ENCODE measurements at regions not wholly inside any gene's neighbourhood (a gene's known extent, or its start where the extent isn't known, plus 50 kb on each side); places are given as distances from the start of the nearest gene placed in this dataset.

GRCh38 chr13:112132142-112132541, 65.2 kb downstream of the SOX1 start:
- no peak for DNase-seq (ENCODE audit: low spot score)
- no peak for TF ChIP-seq CTCF (IDR thresholded peaks at IDR 0.05; ENCODE audit: borderline replicate concordance, control extremely low read depth, extremely low read depth, insufficient read depth, missing control alignments)
- in situ Hi-C loops (cut with MboI; ENCODE audit: low sequenced_read_pairs, unreplicated experiment): no loop called here

DNA sequence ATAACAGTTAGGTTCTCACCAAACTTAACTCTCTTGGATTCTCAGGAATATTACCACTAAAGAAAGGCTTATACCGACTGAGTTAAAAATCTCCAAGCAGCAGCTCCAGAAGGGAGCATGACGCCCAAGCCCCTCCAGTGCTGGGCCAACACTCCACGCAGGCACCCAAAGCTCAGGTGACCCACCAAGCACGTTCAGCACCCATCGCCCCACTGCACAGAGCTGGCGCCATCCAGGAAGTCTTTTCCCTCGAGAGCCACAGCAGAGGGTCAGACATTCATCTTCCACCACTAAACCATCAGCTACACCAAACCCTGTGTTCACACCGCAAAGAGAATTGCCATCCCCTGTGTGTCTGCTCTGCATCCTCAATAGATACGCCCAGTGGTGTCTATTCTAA, 65.7 kb downstream of the SOX1 start:
- TF ChIP-seq CTCF (IDR thresholded peaks at IDR 0.05; ENCODE audit: borderline replicate concordance, control extremely low read depth, extremely low read depth, insufficient read depth, missing control alignments): no peak
- DNase-seq (ENCODE audit: low spot score): no peak
- in situ Hi-C loops (cut with MboI; ENCODE audit: low sequenced_read_pairs, unreplicated experiment): no loop called here

DNA sequence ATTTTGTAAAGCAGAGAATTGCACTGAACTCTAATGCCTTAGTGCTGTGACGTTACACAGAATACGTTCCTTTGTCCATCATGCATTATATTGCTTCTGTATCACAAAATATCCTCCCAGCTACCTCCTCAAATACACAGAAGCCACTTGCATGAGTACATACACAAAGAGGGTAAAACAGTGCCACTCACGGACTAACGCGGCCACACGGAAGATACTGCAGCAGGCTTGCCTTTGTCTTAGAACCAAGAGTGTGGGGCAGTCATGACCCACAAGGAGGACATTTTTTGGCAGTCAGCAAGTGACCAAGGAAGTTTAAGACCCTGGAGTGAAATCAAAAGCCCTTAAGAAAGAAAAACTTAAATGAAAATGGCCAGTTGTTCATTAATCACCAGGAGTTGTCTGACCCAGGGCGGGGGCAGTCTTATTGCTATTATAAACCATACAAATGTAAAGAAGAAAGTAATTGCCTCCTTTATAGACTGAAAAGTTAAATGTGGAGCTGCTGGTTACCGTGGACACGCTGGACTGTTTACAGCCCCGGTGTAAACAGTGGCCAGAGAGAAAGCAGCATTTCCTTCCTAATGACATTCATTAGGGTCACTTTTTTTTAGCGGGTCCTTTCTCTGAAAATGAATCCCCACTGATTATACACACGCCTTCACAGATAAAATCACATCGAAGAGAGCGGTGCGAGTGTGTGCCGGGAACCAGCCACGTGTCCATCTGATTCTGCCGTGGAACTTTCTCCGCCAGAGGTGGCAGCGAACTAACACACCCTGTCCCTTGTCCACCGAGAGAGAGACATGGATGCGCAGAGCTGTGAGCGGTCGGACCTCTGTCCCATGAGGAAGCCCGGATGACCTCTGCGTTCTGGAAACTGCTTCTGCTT, 66.8 kb downstream of the SOX1 start:
- DNase-seq (ENCODE audit: low spot score): no peak
- in situ Hi-C loops (cut with MboI; ENCODE audit: low sequenced_read_pairs, unreplicated experiment): no loop called here
- TF ChIP-seq CTCF (IDR thresholded peaks at IDR 0.05; ENCODE audit: borderline replicate concordance, control extremely low read depth, extremely low read depth, insufficient read depth, missing control alignments): no peak

DNA sequence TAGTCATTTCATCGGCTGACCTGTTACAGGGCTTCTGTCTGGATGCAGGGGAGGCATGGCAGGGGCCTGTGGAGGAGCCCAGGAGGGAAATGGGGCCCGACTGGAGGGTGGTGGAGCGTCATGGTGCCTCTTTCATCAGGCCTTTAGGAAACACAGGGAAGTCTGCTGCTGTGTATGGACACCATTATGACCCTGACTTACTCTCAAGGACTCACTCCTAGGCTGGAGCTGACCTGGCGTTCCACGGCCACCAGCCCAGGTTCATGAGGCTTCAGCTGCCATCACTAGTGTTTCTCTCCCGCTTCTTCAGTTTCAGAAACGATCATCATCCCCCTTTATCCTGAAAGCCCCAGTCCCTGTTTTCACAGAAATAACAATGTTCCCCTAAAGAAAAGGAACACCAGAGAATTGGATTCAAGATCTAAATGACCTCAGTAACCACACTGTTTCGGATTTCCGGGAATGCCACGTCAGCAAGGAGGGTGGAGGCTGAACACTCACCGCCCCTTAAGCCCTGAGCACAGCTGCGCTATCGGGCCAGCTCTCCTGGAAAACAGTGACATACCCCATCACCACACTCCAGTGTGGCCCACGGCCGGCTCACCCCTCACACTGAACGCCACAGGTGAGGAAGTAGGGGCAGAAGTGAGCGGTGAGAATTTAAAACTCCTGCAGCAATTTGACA, 67.6 kb downstream of the SOX1 start:
- TF ChIP-seq CTCF (IDR thresholded peaks at IDR 0.05; ENCODE audit: borderline replicate concordance, control extremely low read depth, extremely low read depth, insufficient read depth, missing control alignments): no peak
- no peak for DNase-seq (ENCODE audit: low spot score)
- in situ Hi-C loops (cut with MboI; ENCODE audit: low sequenced_read_pairs, unreplicated experiment): no loop called here

DNA sequence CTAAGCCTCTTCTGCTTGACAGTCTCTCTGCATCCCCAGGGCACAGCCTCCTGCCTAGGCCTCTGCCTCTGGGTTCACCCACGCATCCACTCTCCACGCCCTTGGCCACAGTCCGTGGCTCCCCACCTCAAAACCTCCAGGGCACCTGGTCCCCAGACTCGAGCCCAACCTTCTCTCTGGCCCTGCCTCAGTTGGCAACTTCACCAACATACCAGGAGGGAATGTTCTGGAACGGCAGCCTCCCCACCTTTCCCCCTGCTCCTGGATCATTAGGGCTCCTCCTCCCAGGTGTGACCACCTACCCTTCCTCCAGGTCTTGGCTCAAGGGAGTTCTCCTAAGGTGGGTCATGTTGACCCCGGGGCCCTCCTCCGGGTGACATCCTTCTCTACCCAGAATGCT, 69.1 kb downstream of the SOX1 start:
- DNase-seq (ENCODE audit: low spot score): no peak
- no peak for TF ChIP-seq CTCF (IDR thresholded peaks at IDR 0.05; ENCODE audit: borderline replicate concordance, control extremely low read depth, extremely low read depth, insufficient read depth, missing control alignments)
- in situ Hi-C loops (cut with MboI; ENCODE audit: low sequenced_read_pairs, unreplicated experiment): no loop called here

- TF ChIP-seq CTCF (IDR thresholded peaks at IDR 0.05; ENCODE audit: borderline replicate concordance, control extremely low read depth, extremely low read depth, insufficient read depth, missing control alignments): no peak
- no peak for DNase-seq (ENCODE audit: low spot score)
- in situ Hi-C loops (cut with MboI; ENCODE audit: low sequenced_read_pairs, unreplicated experiment): no loop called here
Measured at GRCh38 chr13:112137144-112137543, 70.2 kb downstream of the SOX1 start.

Measured in GM13976 (cell line).